Gastroesophageal sphincter (tissue), 3 donors: ENCODE measurements at regions not wholly inside any gene's neighbourhood (a gene's known extent, or its start where the extent isn't known, plus 50 kb on each side); places are given as distances from the start of the nearest gene placed in this dataset.

Experiments
- CTCF ChIP-seq, 4 experiments: fragments of 200-600 bp in 2 of 4; fragments of 450-650 bp in 2 of 4; sonication (generic) in 1 of 4; IDR thresholded peaks; one replicate each; pipeline ENCODE4 v1.5.1; 2017 to 2019; ENCODE audit warnings: antibody characterized with exemption in 4 of 4, mild to moderate bottlenecking in 2 of 4, moderate library complexity in 2 of 4
- POLR2AphosphoS5 ChIP-seq: sonication (generic); formaldehyde crosslinking; IDR thresholded peaks from one replicate; pipeline ENCODE4 v1.6.1; 2017; ENCODE audit warnings: antibody characterized with exemption

- TF ChIP-seq CTCF (IDR thresholded peaks at IDR 0.05) (no peak), POLR2AphosphoS5 (no peak)
Observed at GRCh38 chr18:55073116-55073515, 113.9 kb upstream of the CCDC68 start.
